GM19395 (cell line): ENCODE measurements at regions not wholly inside any gene's neighbourhood (a gene's known extent, or its start where the extent isn't known, plus 50 kb on each side); places are given as distances from the start of the nearest gene placed in this dataset.
"Not testable (repeated sequence)": the region's sequence is repeated elsewhere in the genome, so short reads cannot be mapped to it uniquely, and the experiment has no call there.

Experiments
- ATAC-seq: cut with Tn5 transposase; IDR thresholded peaks from one replicate; pipeline ENCODE4 v1.9.1; 2021; ENCODE audit warnings: mild to moderate bottlenecking, moderate library complexity; ENCODE audit not compliant: unreplicated experiment

DNA sequence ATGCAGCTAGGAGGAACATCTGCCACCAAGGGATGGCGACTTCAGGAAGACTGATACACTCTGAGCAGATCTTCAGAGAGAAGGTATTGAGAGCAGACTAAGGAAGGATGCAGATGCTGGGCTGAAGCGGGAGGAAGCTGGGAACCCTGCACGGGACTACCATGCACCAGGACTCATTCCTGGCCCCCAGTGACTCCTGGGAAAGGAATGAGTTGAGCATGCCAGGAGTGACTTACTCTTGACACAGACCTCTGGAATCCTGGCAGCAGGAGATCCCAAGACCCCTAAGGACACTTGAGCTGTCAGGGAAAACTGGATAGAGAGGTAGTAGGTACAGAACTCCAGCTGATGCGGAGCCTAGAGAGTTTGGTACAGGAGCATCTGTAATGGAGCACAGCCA lies 336.1 kb downstream of the RPS29 start:
- ATAC-seq: no peak

DNA sequence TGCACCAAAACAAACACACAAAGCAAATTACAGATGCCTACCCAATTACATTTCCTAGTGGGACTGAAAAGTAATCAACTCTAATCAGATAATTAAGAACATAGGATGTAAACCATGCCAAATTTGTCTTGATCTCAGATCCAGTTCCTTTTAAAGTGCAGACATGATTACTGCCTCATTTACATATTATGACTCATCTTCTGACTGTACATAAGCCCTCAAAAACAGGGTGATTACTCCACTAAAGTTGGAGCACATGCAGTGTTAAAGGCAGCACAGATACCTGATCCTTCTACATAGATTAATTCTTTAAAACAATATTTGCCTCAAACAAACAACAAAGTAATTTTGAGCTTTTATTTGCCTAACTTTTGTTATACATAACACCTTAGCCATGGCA lies 337.2 kb downstream of the RPS29 start:
- no peak for ATAC-seq

GRCh38 chr14:49243777-49244176 lies 342.4 kb downstream of the RPS29 start:
- not testable (repeated sequence) for ATAC-seq

- ATAC-seq: no peak
Measured at GRCh38 chr14:49240383-49240782, 345.8 kb downstream of the RPS29 start.

GRCh38 chr14:49228552-49228951 lies 357.6 kb downstream of the RPS29 start:
- ATAC-seq: no peak

GRCh38 chr14:49221316-49221715 lies 364.9 kb downstream of the RPS29 start:
- ATAC-seq: no peak

DNA sequence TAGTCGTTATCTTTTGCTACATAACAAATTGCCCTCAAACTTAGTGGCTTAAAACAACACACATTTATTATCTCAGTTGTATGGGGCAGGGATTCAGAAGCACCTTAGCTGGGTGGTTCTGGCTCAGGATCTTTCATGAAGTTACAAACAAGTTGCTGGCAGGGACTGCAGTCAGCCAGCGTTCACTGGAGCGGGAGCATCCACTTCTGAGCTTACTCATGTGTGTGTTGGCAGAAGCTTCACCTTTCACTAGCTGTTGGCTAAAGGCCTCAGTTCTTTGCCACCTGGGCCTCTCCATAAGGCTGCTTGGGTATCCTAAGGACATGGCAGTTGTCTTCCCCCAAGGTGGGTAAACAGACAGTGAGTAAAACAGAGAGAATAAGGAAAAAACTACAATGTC lies 365.7 kb downstream of the RPS29 start:
- ATAC-seq: no peak

GRCh38 chr14:49218436-49219092 lies 367.6 kb downstream of the RPS29 start:
- ATAC-seq: no peak

DNA sequence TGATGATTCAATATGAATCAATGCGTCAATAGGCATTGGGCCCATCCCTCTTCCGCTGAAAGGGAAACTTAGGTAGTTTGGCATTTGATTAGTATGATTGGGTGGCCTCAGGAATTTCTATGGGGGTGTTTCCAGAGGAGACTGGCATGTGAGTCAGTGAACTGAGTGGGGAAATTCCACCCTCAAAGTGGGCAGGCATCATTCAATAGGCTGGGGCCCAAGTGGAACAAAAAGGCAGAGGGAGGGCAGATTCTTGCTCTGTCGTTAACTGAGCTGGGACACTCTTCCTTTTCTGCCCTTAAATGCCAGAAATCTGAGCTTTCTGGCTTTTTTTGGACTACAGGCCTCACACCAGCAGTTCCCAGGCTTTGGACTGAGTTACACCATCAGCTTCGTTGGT lies 373.5 kb downstream of the RPS29 start:
- no peak for ATAC-seq

- ATAC-seq: no peak
Measured at GRCh38 chr14:49209416-49209815, 376.8 kb downstream of the RPS29 start.

DNA sequence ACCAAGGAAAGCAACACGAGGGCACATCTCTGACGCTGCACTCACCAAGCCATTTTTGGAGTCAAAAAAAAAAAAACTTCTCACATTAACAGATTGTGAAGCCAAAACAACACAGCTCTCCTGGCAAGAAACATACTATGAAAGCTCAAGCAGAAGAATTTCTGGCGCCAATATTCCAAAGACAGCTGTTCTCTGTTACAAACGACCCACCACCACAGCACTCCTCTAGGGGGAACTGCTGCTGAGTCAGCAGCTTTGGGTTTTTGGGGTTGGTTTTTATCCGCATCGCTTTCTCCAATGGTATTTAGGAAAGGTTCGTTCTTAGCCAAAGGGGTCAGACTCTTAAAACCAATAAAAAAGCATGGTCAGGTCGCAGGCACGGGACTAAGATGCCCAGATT lies 379.4 kb downstream of the RPS29 start:
- no peak for ATAC-seq

- ATAC-seq: peak; percentile 52
Measured at GRCh38 chr14:49203676-49204075, 382.5 kb downstream of the RPS29 start.

DNA sequence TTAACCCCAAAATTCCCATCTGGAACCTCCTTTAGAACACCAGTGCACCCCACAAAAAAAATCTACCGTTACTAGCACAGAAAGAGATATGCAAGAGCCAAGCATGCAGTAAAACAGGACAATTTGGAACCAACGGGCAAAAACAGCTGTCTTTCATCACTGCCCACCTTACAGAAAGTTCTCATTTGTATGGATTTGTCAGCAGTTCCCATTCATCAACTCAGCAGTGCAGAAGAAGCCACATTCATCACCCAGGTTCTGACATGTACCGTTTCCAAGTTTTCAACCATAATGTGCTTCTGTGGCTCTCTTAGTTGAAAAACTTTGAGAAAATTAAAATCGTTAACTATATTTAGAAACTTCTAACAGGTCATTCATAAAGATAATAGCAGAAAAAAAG lies 387.0 kb downstream of the RPS29 start:
- ATAC-seq: no peak

GRCh38 chr14:49196327-49196726 lies 389.9 kb downstream of the RPS29 start:
- no peak for ATAC-seq

DNA sequence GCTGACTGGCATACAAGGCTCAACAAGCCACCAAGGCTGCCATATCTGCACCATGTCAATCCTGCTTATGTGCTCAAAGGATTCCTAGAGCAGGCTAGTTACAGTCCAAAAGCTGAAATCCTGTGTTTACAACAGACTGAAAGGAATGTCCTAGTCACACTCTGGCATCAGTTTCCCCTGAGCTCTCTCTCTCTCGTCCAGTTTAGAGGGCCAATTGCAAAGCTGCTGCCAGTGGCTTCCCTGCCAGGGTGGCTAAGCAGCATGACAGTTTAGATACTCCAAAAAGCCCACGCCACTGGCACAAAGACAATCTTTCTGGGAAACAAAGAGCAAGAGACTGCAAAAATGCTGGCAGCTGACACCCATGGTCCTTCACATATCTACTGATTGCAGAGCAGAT lies 392.1 kb downstream of the RPS29 start:
- ATAC-seq: no peak

- peak; percentile 97 for ATAC-seq
Measured at GRCh38 chr14:49193332-49194065, 392.7 kb downstream of the RPS29 start.

- ATAC-seq: no peak
Measured at GRCh38 chr14:49191380-49191779, 394.8 kb downstream of the RPS29 start.

DNA sequence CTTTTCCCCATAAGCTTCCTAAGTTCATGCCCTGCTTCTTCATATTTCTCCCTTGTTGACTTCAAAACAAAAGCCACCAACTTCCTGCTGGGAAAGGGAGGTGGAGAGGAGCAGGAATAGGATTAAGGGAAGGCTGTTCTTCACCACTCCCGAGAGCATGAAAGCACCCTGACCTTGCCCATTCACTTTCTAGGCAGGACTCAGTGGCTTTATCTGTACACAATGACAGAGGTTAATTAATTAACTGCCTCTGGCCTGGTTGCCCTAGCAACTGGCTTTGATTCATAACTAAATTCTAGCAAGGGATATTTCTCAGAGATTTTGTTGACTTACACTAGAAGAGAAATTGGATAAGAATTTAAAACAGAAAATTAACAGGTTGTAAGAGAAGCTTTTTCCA lies 396.8 kb downstream of the RPS29 start:
- ATAC-seq: no peak

GRCh38 chr14:49187799-49188198 lies 398.4 kb downstream of the RPS29 start:
- ATAC-seq: no peak

GRCh38 chr14:49173765-49174373 lies 412.3 kb downstream of the RPS29 start:
- peak; percentile 99 for ATAC-seq

GRCh38 chr14:49164074-49164473 lies 422.1 kb downstream of the RPS29 start:
- ATAC-seq: no peak

GRCh38 chr14:49160983-49161382 lies 425.2 kb downstream of the RPS29 start:
- ATAC-seq: no peak
